ENCODE measurements at regions not wholly inside any gene's neighbourhood (a gene's known extent, or its start where the extent isn't known, plus 50 kb on each side); places are given as distances from the start of the nearest gene placed in this dataset.

- TF ChIP-seq ZSCAN25 (CRISPR knock-in tag; IDR thresholded peaks at IDR 0.05) (no peak), ZBTB34 (CRISPR knock-in tag; IDR thresholded peaks at IDR 0.05) (no peak), TFAP4 (IDR thresholded peaks at IDR 0.05; ENCODE audit: borderline replicate concordance, low read depth) (no peak), NR2F2 (IDR thresholded peaks at IDR 0.05; ENCODE audit: borderline replicate concordance, low read depth) (no peak), MYNN (CRISPR knock-in tag; IDR thresholded peaks at IDR 0.05; ENCODE audit: low read depth) (no peak), TFE3 (CRISPR knock-in tag; IDR thresholded peaks at IDR 0.05) (no peak), SIN3A (IDR thresholded peaks at IDR 0.05; ENCODE audit: borderline replicate concordance, low read depth, low read length) (no peak), XBP1 (CRISPR knock-in tag; IDR thresholded peaks at IDR 0.05) (no peak), BHLHE40 (IDR thresholded peaks at IDR 0.05; ENCODE audit: low read length) (no peak), ZBTB49 (CRISPR knock-in tag; IDR thresholded peaks at IDR 0.05; ENCODE audit: borderline replicate concordance) (no peak), ZNF747 (CRISPR knock-in tag; IDR thresholded peaks at IDR 0.05; ENCODE audit: borderline replicate concordance) (no peak), ZBTB2 (CRISPR knock-in tag; IDR thresholded peaks at IDR 0.05; ENCODE audit: low read depth) (no peak), SETDB1 (CRISPR knock-in tag; IDR thresholded peaks at IDR 0.05; ENCODE audit: borderline replicate concordance) (no peak), CENPBD1 (CRISPR knock-in tag; IDR thresholded peaks at IDR 0.05; ENCODE audit: borderline replicate concordance, low read depth) (no peak), XRCC5 (optimal IDR thresholded peaks at IDR 0.05; ENCODE audit: low read length) (no peak), PHF21A (CRISPR knock-in tag; IDR thresholded peaks at IDR 0.05) (no peak; the same call in 1 of the 2 replicates), TBX3 (IDR thresholded peaks at IDR 0.05; ENCODE audit: borderline replicate concordance) (peak; percentile 35; the same call in 1 of the 2 replicates), PREB (CRISPR knock-in tag; IDR thresholded peaks at IDR 0.05) (no peak), SUZ12 (IDR thresholded peaks at IDR 0.05; ENCODE audit: low read depth, low read length) (no peak), ZNF484 (CRISPR knock-in tag; IDR thresholded peaks at IDR 0.05; ENCODE audit: borderline replicate concordance, low read depth) (no peak)
Measured at GRCh38 chr14:38880643-38881524, 222.2 kb downstream of the SEC23A start (continued).

All from HepG2 (cell line).